CD4-positive, CD25-positive, alpha-beta regulatory T cell (primary cell): ENCODE measurements at regions not wholly inside any gene's neighbourhood (a gene's known extent, or its start where the extent isn't known, plus 50 kb on each side); places are given as distances from the start of the nearest gene placed in this dataset.
"Not testable (repeated sequence)": the region's sequence is repeated elsewhere in the genome, so short reads cannot be mapped to it uniquely, and the experiment has no call there.

Experiments
- ATAC-seq, 2 donors: fragments of 150-1000 bp; cut with Tn5 transposase; one replicate each; pipeline ENCODE4 v1.10.0; 2021; ENCODE audit warnings: low read depth in 2 of 2, moderate number of reproducible peaks in 2 of 2, moderate library complexity in 1 of 2
- DNase-seq, 3 donors: peaks; one replicate each; pipeline versions ENCODE4 v3.0.0 to v3.0.0-alpha.2; 2012 to 2022; ENCODE audit warnings: mixed read lengths in 1 of 3
- H3K27ac ChIP-seq: one replicate; pipeline ENCODE4 v1.7.0; 2013; ENCODE audit warnings: mild to moderate bottlenecking, low read length; ENCODE audit not compliant: insufficient read depth, poor library complexity, severe bottlenecking
- H3K27me3 ChIP-seq: one replicate; pipeline ENCODE4 v1.7.0; 2013; ENCODE audit warnings: low read length; ENCODE audit not compliant: control insufficient read depth, insufficient read depth
- H3K36me3 ChIP-seq: one replicate; pipeline ENCODE4 v1.7.0; 2013; ENCODE audit warnings: mild to moderate bottlenecking, low read length, moderate library complexity; ENCODE audit not compliant: control insufficient read depth, insufficient read depth
- H3K4me1 ChIP-seq: 2 replicates; pipeline ENCODE4 v1.7.0; 2013; ENCODE audit warnings: mild to moderate bottlenecking, low read length; ENCODE audit not compliant: insufficient read depth, control insufficient read depth, poor library complexity, severe bottlenecking
- H3K4me3 ChIP-seq: one replicate; pipeline ENCODE4 v1.7.0; 2013; ENCODE audit warnings: low read depth, mild to moderate bottlenecking, low read length, moderate library complexity
- H3K9me3 ChIP-seq, 2 experiments: 1 replicate in 1 of 2; 2 replicates in 1 of 2; pipeline ENCODE4 v1.7.0; 2013; ENCODE audit warnings: low read length in 2 of 2, mild to moderate bottlenecking in 1 of 2, moderate library complexity in 1 of 2; ENCODE audit not compliant: control insufficient read depth in 2 of 2
- H3K27ac Mint-ChIP-seq, 3 donors: one replicate each; pipeline ENCODE4 v1.8.0; 2020 to 2022; ENCODE audit warnings: mild to moderate bottlenecking in 3 of 3, mixed read lengths in 3 of 3, moderate library complexity in 2 of 3
- H3K27me3 Mint-ChIP-seq: one replicate; pipeline ENCODE4 v1.8.0; 2022; ENCODE audit warnings: mild to moderate bottlenecking, mixed read lengths
- H3K36me3 Mint-ChIP-seq: one replicate; pipeline ENCODE4 v1.8.0; 2020; ENCODE audit warnings: mixed read lengths
- H3K4me1 Mint-ChIP-seq, 4 donors: one replicate each; pipeline ENCODE4 v1.8.0; 2020 to 2022; ENCODE audit warnings: mixed read lengths in 4 of 4, mild to moderate bottlenecking in 1 of 4
- H3K4me3 Mint-ChIP-seq, 4 donors: one replicate each; pipeline ENCODE4 v1.8.0; 2020 to 2022; ENCODE audit warnings: mild to moderate bottlenecking in 4 of 4, mixed read lengths in 4 of 4, moderate library complexity in 3 of 4
- H3K9me3 Mint-ChIP-seq, 7 donors: one replicate each; pipeline ENCODE4 v1.8.0; 2020 to 2022; ENCODE audit warnings: mixed read lengths in 7 of 7, mild to moderate bottlenecking in 3 of 7, moderate library complexity in 2 of 7

DNA sequence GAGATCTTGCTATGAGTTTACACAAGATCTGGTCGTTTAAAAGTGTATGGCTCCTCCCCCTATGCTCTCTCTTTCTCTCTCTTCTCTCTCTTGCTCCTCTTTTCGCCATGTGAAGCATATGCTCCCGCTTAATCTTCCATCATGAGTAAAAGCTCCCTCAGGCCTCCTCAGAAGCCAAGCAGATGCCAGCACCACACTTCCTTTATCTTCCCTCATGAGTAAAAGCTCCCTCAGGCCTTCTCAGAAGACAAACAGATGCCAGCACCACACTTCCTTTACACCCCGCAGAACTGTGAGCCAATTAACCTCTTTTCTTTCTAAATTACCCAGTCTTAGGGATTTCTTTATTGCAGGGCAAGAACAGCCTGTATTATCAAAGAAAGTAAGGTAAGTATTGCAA lies 152.4 kb downstream of the SEC23A start:
- peaks cover 17% of the 10 kb centered on the region for H3K27me3 Mint-ChIP-seq
- no peaks in the 10 kb centered on the region for H3K36me3 ChIP-seq
- peaks cover 0 to 2% (median 0%) of the 10 kb centered on the region in 7 donors for H3K9me3 Mint-ChIP-seq
- no peaks in the 10 kb centered on the region for H3K4me1 ChIP-seq
- no peak overlapping the region for H3K4me3 Mint-ChIP-seq
- no peak overlapping the region for H3K27ac ChIP-seq
- no peak overlapping the region for H3K4me3 ChIP-seq
- DNase-seq (no peak), ATAC-seq (no peak)
- no peaks in the 10 kb centered on the region for H3K27me3 ChIP-seq
- H3K27ac Mint-ChIP-seq, result no peak overlapping the region
- no peaks in the 10 kb centered on the region for H3K36me3 Mint-ChIP-seq
- no peaks in the 10 kb centered on the region for H3K4me1 Mint-ChIP-seq
- no peaks in the 10 kb centered on the region for H3K9me3 ChIP-seq

DNA sequence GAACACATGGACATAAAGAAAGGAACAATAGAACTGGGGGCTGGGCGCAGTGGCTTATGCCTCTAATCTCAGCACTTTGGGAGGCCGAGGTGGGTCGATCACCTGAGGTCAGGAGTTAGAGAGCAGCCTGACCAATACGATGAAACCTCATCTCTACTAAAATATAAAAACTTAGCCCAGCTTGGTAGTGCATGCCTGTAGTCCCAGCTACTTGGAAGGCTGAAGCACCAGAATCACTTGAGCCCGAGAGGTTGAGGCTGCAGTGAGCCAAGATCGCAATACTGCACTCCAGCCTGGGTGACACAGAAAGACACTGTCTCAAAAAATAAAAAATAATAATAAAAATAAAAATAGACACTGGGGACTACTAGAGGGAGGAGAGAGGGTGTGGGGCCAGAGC lies 154.5 kb downstream of the SEC23A start:
- H3K4me3 ChIP-seq, result no peak overlapping the region
- Mint-ChIP-seq H3K27me3 (peaks cover 5% of the 10 kb centered on the region), H3K4me1 (no peaks in the 10 kb centered on the region), H3K36me3 (no peaks in the 10 kb centered on the region), H3K27ac (no peak overlapping the region), H3K9me3 (peaks cover 0 to 2% (median 0%) of the 10 kb centered on the region in 7 donors), H3K4me3 (no peak overlapping the region)
- no peak overlapping the region for H3K27ac ChIP-seq
- H3K4me1 ChIP-seq, result no peaks in the 10 kb centered on the region
- no peak for ATAC-seq
- DNase-seq, result no peak
- no peaks in the 10 kb centered on the region for H3K9me3 ChIP-seq
- no peaks in the 10 kb centered on the region for H3K27me3 ChIP-seq
- no peaks in the 10 kb centered on the region for H3K36me3 ChIP-seq

DNA sequence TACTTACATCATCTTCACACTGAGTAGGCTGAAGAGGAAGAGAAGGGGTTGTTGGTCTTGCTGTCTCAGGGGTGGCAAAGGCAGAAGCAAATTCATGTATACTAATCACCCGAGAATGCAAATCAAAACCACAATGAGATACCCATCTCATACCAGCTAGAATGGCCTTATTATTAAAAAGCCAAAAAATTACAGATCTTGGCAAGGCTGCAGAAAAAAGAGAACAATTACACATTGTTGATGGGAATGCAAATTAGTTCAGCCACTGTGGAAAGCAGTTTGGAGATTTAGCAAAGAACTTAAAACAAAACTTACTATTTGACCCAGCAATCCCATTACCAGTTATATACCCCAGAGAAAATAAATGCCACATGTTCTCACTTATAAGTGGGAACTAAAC lies 154.9 kb downstream of the SEC23A start:
- H3K27me3 ChIP-seq, result no peaks in the 10 kb centered on the region
- no peak overlapping the region for H3K27ac Mint-ChIP-seq
- H3K9me3 Mint-ChIP-seq, result peaks cover 0 to 2% (median 0%) of the 10 kb centered on the region in 7 donors
- no peaks in the 10 kb centered on the region for H3K36me3 ChIP-seq
- H3K4me1 Mint-ChIP-seq, result no peaks in the 10 kb centered on the region
- H3K36me3 Mint-ChIP-seq, result no peaks in the 10 kb centered on the region
- no peak for ATAC-seq
- H3K4me3 Mint-ChIP-seq, result no peak overlapping the region
- no peaks in the 10 kb centered on the region for H3K9me3 ChIP-seq
- H3K4me1 ChIP-seq, result no peaks in the 10 kb centered on the region
- H3K27me3 Mint-ChIP-seq, result peaks cover 5% of the 10 kb centered on the region
- no peak overlapping the region for H3K4me3 ChIP-seq
- no peak for DNase-seq
- H3K27ac ChIP-seq, result no peak overlapping the region

DNA sequence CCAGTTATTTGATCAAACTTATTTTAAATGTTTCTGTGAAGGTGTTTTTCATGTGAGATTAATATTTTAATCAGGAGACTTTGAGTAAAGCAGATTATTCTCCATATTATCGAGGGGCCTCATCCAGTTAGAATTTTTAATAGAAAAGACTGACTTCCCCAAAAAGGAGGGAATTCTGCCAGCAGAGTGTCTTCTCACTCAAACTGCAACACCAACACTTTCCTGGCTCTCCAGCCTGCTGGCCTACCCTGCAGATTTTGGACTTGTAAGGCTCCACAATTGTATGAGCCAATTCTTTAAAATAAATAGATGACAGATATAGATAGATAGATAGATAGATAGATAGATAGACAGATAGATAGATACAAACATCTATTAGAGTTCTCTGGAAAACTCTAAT lies 155.7 kb downstream of the SEC23A start:
- H3K27ac Mint-ChIP-seq, result no peak overlapping the region
- no peaks in the 10 kb centered on the region for H3K36me3 Mint-ChIP-seq
- peaks cover 5% of the 10 kb centered on the region for H3K27me3 Mint-ChIP-seq
- H3K4me1 ChIP-seq, result no peaks in the 10 kb centered on the region
- DNase-seq, result no peak
- no peaks in the 10 kb centered on the region for H3K9me3 ChIP-seq
- no peak overlapping the region for H3K4me3 Mint-ChIP-seq
- H3K9me3 Mint-ChIP-seq, result no peaks in the 10 kb centered on the region
- H3K27me3 ChIP-seq, result no peaks in the 10 kb centered on the region
- no peaks in the 10 kb centered on the region for H3K36me3 ChIP-seq
- H3K27ac ChIP-seq, result no peak overlapping the region
- H3K4me1 Mint-ChIP-seq, result no peaks in the 10 kb centered on the region
- ATAC-seq, result no peak
- H3K4me3 ChIP-seq, result no peak overlapping the region

DNA sequence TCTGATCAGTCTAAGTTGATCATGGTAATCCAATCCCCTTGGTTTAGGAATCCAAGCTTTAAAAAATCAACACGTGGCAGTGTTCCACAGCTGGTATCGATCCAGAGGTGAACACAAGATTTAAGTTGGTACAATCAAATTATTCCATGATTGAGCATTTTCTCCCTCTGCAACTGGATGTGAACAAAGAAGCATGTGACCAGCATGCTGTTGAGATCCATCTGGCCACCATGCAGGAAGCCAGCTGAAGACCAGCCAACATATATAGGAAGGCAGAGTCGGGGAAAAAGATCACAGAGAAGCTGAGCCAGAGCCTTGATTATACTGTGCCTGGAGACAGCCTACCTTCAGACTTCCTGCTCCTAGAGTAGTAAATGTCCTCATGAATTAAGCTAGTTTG lies 158.3 kb downstream of the SEC23A start:
- peaks cover 0 to 3% (median 0%) of the 10 kb centered on the region in 7 donors for H3K9me3 Mint-ChIP-seq

DNA sequence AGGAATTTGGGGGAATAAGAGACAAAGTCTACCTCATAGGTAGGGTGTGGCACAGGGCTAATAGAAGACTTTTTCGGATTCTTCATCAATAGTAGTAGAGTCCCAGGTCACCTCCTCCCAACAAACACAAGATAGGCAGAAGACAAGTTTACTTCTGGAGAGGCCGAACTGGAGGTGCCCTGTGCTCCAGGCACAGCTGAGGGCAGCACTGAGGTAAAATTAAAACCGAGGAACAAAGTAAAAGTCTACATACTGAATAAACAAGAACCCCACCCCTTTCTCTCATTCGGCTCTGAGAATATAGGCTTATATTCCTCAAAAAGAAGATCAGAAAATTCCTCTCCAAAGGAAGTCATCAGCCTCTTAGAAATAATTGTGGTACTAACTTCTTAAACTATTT lies 161.5 kb downstream of the SEC23A start:
- Histone ChIP-seq H3K36me3 (no peaks in the 10 kb centered on the region), H3K4me3 (no peak overlapping the region), H3K9me3 (no peaks in the 10 kb centered on the region), H3K4me1 (no peaks in the 10 kb centered on the region), H3K27ac (no peak overlapping the region), H3K27me3 (no peaks in the 10 kb centered on the region)
- no peak overlapping the region for H3K27ac Mint-ChIP-seq
- no peaks in the 10 kb centered on the region for H3K4me1 Mint-ChIP-seq
- H3K27me3 Mint-ChIP-seq, result no peaks in the 10 kb centered on the region
- peaks cover 0 to 7% (median 1%) of the 10 kb centered on the region in 7 donors for H3K9me3 Mint-ChIP-seq
- H3K4me3 Mint-ChIP-seq, result no peak overlapping the region
- H3K36me3 Mint-ChIP-seq, result no peaks in the 10 kb centered on the region
- no peak for DNase-seq
- ATAC-seq, result no peak

More for the DNA sequence above, 158.3 kb downstream of the SEC23A start:
- no peaks in the 10 kb centered on the region for H3K4me1 Mint-ChIP-seq
- H3K27me3 Mint-ChIP-seq, result peaks cover 3% of the 10 kb centered on the region
- Histone ChIP-seq H3K9me3 (no peaks in the 10 kb centered on the region), H3K4me1 (no peaks in the 10 kb centered on the region), H3K4me3 (no peak overlapping the region), H3K27ac (no peak overlapping the region), H3K36me3 (no peaks in the 10 kb centered on the region), H3K27me3 (no peaks in the 10 kb centered on the region)
- H3K27ac Mint-ChIP-seq, result no peak overlapping the region
- H3K4me3 Mint-ChIP-seq, result no peak overlapping the region
- no peak for ATAC-seq
- no peaks in the 10 kb centered on the region for H3K36me3 Mint-ChIP-seq
- no peak for DNase-seq

DNA sequence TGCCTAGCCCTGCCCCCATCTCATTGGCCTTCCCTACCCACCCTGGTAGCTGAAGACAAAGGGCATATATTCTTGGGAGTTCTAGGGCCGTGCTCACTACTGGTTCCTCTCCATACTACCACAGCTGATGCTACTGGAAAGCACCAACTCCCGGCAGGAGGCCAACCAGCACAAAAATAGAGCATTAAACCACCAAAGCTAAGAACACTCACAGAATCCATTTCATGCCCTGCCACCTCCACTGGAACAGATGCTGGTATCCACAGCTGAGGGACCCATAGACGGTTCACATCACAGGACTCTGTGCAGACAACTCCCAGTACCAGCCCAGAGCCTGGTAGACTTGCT lies 170.4 kb downstream of the SEC23A start:
- H3K9me3 ChIP-seq, H3K4me3 ChIP-seq, ATAC-seq, H3K4me1 ChIP-seq, H3K36me3 ChIP-seq, H3K36me3 Mint-ChIP-seq, DNase-seq, H3K4me1 Mint-ChIP-seq, H3K4me3 Mint-ChIP-seq, H3K27ac ChIP-seq, H3K27me3 ChIP-seq, H3K27me3 Mint-ChIP-seq, H3K27ac Mint-ChIP-seq: not testable (repeated sequence)
- peaks cover 0 to 10% (median 0%) of the 10 kb centered on the region in 7 donors for H3K9me3 Mint-ChIP-seq

DNA sequence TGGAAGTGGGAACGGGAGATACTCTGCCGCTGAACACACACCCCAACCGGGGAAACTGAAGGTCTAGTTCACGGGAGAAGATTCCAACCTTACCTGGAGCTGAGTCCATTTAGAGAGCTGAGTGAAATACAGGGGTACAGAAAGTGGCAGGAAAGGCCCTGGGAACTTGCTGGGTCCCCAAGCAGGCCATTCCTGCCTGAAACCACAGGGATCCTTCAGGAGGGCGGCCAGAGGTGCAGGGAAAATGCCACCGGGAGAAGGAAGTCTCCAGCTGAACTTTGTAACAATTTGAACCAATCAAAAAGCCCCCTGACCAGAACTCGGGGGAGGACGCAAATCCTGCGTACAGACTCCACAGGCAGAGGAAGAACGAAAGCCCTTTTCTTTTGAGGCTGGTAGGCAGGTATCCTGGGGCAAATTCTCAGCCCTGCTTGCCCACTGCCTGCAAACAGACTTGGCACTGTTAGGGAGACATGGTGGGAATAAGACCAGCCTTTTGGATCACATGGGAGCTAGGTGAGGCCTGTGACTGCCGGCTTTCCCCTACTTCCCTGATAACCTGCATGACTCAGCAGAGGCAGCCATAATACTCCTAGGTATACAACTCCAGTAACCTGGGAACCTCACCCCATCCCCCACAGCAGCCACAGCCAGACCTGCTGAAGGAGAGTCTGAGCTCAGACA lies 170.9 kb downstream of the SEC23A start:
- Histone ChIP-seq H3K4me3 (no peak overlapping the region), H3K27ac (no peak overlapping the region), H3K9me3 (no peaks in the 10 kb centered on the region), H3K27me3 (no peaks in the 10 kb centered on the region), H3K4me1 (no peaks in the 10 kb centered on the region), H3K36me3 (no peaks in the 10 kb centered on the region)
- Mint-ChIP-seq H3K36me3 (peaks cover 3% of the 10 kb centered on the region), H3K9me3 (peaks cover 0 to 10% (median 0%) of the 10 kb centered on the region in 7 donors), H3K27me3 (no peaks in the 10 kb centered on the region), H3K4me1 (no peaks in the 10 kb centered on the region), H3K4me3 (no peak overlapping the region), H3K27ac (no peak overlapping the region)
- ATAC-seq (no peak), DNase-seq (no peak)
